ENCODE measurements at regions not wholly inside any gene's neighbourhood (a gene's known extent, or its start where the extent isn't known, plus 50 kb on each side); places are given as distances from the start of the nearest gene placed in this dataset.

DNA sequence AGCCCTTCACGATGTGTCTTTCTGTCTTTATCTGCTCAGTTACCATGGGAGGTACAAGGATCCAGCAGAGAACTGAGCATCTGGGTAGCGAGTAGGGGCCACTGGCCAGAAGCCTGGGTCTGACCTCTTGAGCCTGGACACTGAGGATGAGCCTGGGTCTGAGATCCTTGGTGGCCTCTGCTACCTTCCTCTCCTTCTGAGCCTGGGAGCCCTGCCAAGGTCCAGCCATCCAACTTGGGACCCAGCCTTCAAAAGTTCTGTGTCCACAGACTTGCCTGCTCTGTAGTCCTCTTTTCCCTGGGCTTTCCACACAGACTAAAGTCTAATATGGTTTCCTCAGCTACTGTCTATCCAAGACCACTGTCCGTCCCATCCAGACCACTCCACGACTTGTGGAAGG, 60.2 kb upstream of the NAA20 start:
- Mint-ChIP-seq H3K27me3 (peaks cover 7 to 16% of the 10 kb centered on the region in 2 donors), H3K9me3 (no peaks in the 10 kb centered on the region), H3K4me1 (ENCODE audit: low read depth in 2 of 2) (no peaks in the 10 kb centered on the region), H3K27ac (no peak overlapping the region), H3K4me3 (no peak overlapping the region), H3K36me3 (no peaks in the 10 kb centered on the region)
- DNase-seq (ENCODE audit: low spot score) (no peak), ATAC-seq (no peak)

DNA sequence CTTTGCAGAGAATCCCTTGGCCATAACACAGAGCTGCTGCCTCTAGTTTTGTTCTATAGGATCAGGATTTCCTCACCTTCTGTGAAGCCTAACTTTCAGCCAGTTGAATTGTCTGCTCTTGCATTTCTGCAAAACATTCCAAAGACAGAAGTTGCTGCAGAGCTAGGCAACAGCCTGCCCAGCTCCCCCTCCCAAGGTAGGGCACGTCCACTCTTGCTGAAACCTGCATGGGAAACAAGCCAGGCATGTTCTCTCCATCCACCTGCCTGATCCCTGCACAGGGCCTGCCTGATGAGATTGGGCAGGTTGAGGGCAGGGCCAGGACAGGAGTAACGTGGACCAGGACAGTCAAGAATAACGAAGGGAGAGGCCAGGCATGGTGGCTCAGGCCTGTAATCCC, 58.9 kb upstream of the NAA20 start:
- DNase-seq (ENCODE audit: low spot score) (no peak), ATAC-seq (no peak)
- Mint-ChIP-seq H3K4me1 (ENCODE audit: low read depth in 2 of 2) (no peaks in the 10 kb centered on the region), H3K4me3 (no peak overlapping the region), H3K36me3 (no peaks in the 10 kb centered on the region), H3K9me3 (no peaks in the 10 kb centered on the region), H3K27ac (no peak overlapping the region), H3K27me3 (peaks cover 7 to 16% of the 10 kb centered on the region in 2 donors)

DNA sequence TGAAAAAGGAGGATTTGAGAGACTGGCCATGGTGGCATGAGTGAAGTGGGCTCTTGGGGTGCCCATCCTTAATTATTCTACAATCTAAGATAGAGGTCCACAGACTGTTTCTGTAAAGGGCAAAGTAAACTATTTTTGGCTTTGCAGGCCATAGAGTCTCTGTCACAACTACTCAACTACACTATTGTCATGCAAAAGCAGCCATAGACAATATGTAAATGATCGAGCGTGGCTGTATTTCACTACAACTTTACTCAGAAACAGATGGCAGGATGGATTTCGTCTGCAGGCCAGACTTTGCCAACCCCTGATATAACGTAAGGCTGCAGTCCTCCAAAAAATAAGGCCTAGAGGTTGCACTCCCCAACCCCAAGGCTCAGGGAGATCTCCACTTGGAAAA, 58.2 kb upstream of the NAA20 start:
- ATAC-seq (no peak), DNase-seq (ENCODE audit: low spot score) (no peak)
- no peaks in the 10 kb centered on the region for H3K36me3 Mint-ChIP-seq
- H3K4me1 Mint-ChIP-seq (ENCODE audit: low read depth in 2 of 2) = no peaks in the 10 kb centered on the region
- H3K9me3 Mint-ChIP-seq = no peaks in the 10 kb centered on the region
- no peak overlapping the region for H3K4me3 Mint-ChIP-seq
- no peak overlapping the region for H3K27ac Mint-ChIP-seq
- H3K27me3 Mint-ChIP-seq = peaks cover 7 to 16% of the 10 kb centered on the region in 2 donors

DNA sequence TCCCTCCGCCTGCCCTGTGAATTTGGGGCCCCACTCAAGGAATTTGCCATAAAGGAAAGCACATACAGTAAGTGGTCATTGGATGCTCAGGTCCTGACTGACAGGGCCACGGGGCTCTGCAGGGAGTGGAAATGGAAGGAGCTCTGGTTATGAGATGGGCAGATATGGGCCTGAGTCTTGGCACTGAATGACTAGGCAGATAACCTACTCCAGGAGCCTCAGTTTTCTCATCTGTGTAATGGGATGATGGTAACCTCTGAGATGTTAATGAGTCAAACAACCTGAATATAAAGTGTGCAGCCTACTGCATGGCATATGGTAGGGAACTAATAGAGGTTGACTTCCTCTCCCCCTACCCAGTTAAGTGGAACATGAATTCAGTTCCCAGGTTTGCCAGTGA, 56.4 kb upstream of the NAA20 start:
- no peaks in the 10 kb centered on the region for H3K9me3 Mint-ChIP-seq
- no peak for ATAC-seq
- no peaks in the 10 kb centered on the region for H3K4me1 Mint-ChIP-seq (ENCODE audit: low read depth in 2 of 2)
- H3K4me3 Mint-ChIP-seq = no peak overlapping the region
- H3K27ac Mint-ChIP-seq = no peak overlapping the region
- peaks cover 4 to 8% of the 10 kb centered on the region in 2 donors for H3K27me3 Mint-ChIP-seq
- H3K36me3 Mint-ChIP-seq = no peaks in the 10 kb centered on the region
- no peak for DNase-seq (ENCODE audit: low spot score)

DNA sequence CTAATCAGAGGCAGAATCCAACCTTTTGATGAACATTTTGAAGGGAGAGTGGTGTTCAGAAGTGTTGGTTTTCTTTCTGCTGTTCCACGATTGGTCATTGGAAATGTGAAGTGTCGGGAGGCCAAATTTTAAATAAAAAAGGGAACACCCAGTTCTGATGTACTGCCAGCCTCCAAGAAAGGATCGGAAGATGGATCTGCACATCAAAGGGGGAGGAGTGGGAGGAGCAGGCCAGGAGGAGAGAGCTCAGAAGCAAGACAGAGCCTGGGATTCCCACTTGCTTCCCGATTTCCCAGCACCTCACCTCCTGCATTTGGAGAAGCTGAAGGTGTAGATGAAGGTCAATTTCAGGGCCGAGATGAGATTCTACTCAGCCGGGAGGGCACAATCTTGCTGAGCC, 55.9 kb upstream of the NAA20 start:
- DNase-seq (ENCODE audit: low spot score) (no peak), ATAC-seq (no peak)
- Mint-ChIP-seq H3K27ac (peak overlapping the region in 1 of 2 donors; percentile 20), H3K4me1 (ENCODE audit: low read depth in 2 of 2) (no peaks in the 10 kb centered on the region), H3K36me3 (no peaks in the 10 kb centered on the region), H3K27me3 (peaks cover 4 to 8% of the 10 kb centered on the region in 2 donors), H3K4me3 (no peak overlapping the region), H3K9me3 (no peaks in the 10 kb centered on the region)

DNA sequence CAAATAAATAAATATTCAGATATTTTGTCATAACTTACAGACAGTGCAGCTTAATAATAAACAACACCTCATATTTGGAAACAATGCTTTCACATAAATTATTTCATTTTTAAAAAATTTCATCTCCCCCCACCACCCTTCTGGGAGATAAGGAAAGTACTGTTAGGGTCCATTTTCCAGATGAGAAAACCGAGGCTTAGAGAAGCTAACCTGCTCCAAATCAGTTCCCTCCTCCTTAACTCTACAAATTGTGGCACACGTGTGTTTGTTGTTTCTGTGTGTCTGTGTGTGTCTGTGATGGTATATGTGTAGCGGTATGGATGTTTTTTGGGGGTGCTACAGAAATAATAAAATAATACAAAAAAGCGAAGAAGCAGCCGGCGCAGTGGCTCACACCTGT, 54.2 kb upstream of the NAA20 start:
- Mint-ChIP-seq H3K9me3 (no peaks in the 10 kb centered on the region), H3K4me3 (no peak overlapping the region), H3K27me3 (peaks cover 4 to 8% of the 10 kb centered on the region in 2 donors), H3K4me1 (ENCODE audit: low read depth in 2 of 2) (peaks cover 0 to under 1% of the 10 kb centered on the region in 2 donors), H3K36me3 (no peaks in the 10 kb centered on the region), H3K27ac (no peak overlapping the region)
- ATAC-seq (no peak), DNase-seq (ENCODE audit: low spot score) (no peak)

DNA sequence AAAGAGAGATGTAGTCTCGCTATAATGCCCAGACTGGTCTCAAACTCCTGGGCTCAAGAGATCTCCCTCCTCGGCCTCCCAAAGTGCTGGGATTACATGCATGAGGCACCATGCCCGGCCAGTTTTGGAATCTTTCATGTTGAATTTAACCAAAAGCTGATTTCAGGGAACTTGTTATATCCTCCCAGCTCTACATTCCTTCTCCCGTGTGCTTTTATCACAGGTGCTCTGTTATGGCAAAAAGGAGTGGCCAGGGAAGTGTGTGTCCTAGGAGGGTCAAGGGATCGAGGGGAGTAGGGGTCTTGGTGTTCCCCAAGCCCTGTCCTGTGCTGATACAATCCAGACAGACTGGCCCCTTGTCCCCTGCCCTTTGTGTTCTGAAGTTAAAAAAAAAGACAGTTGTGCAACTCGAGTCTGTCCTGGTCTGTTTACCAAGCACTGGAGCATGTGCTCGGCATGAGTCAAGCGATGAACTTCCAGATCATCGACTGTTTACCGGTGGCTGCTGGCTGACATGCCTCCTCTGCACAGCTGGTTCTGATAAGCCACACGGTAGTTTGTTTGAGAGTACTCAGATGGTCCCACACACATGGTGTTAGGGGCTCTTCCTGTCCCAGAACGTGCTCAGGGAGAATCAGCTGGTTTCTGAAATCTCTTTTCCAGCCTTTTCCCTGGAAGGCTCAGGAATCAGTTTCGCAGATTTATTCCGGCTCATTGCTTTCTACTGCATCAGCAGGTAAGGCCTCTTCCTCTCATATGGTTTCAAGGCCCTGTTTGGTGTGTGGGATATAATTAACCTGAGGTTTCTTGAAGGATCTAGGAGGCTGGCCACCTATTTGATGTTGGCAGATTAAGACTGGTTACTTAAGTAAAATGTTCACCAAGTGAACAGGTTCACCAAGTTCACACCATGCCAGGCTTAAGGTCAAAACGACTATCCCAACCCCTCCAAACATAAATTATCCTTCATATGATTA, 52.6 kb upstream of the NAA20 start:
- ATAC-seq (no peak), DNase-seq (ENCODE audit: low spot score) (no peak)
- H3K4me1 Mint-ChIP-seq (ENCODE audit: low read depth in 2 of 2) = peaks cover 5 to 6% of the 10 kb centered on the region in 2 donors
- no peak overlapping the region for H3K27ac Mint-ChIP-seq
- H3K27me3 Mint-ChIP-seq = peaks cover 7 to 14% of the 10 kb centered on the region in 2 donors
- H3K4me3 Mint-ChIP-seq = no peak overlapping the region
- H3K9me3 Mint-ChIP-seq = no peaks in the 10 kb centered on the region
- no peaks in the 10 kb centered on the region for H3K36me3 Mint-ChIP-seq

DNA sequence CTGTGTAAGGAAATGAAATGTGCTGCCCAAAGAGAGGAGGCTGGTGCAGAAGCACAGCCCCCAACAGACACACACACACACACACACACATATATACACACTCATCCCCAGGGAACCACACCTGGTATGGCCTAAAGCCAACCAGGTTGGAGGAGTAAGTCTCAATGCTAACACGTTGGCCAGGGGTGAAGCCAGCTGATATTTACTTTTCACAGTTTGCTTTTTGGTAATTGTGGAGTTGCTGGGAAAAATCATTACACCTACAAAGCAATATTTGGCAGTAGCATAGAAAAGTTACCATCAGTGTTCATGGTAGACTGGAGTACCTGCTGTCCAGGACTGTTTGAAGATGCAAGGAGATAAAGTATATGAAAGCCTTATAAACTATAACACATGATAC, 50.3 kb upstream of the NAA20 start:
- DNase-seq (ENCODE audit: low spot score) (no peak), ATAC-seq (no peak)
- Mint-ChIP-seq H3K27ac (no peak overlapping the region), H3K4me3 (no peak overlapping the region), H3K36me3 (no peaks in the 10 kb centered on the region), H3K27me3 (peaks cover 6 to 12% of the 10 kb centered on the region in 2 donors), H3K4me1 (ENCODE audit: low read depth in 2 of 2) (peaks cover 5 to 6% of the 10 kb centered on the region in 2 donors), H3K9me3 (no peaks in the 10 kb centered on the region)

Data from natural killer cell treated with Interleukin-12 subunit alpha and Interleukin-12 subunit beta and Interleukin-15 and Interleukin-18, amount 100 ng/mL, for 72 hours (primary cell).